AG09319 (cell line): ENCODE measurements at regions not wholly inside any gene's neighbourhood (a gene's known extent, or its start where the extent isn't known, plus 50 kb on each side); places are given as distances from the start of the nearest gene placed in this dataset.
"Not testable (repeated sequence)": the region's sequence is repeated elsewhere in the genome, so short reads cannot be mapped to it uniquely, and the experiment has no call there.

Experiments used
- DNase-seq: peaks from one replicate; pipeline ENCODE4 v3.0.0-alpha.2; 2010; ENCODE audit warnings: low read depth; ENCODE audit errors: extremely low read depth
- CTCF ChIP-seq: IDR thresholded peaks from 2 replicates; pipeline ENCODE4 v1.5.1; 2011; ENCODE audit warnings: low read depth, mild to moderate bottlenecking, inconsistent platforms, low read length, moderate library complexity

- no peak for TF ChIP-seq CTCF
- no peak for DNase-seq
These were observed 587.3 kb upstream of the ROBO1 start for GRCh38 chr3:80355144-80355543.

GRCh38 chr3:80351201-80351600 is 583.4 kb upstream of the ROBO1 start:
- no peak for TF ChIP-seq CTCF
- DNase-seq, result no peak

GRCh38 chr3:80350771-80351170 is 583.0 kb upstream of the ROBO1 start:
- TF ChIP-seq CTCF, result no peak
- no peak for DNase-seq

- TF ChIP-seq CTCF, result no peak
- no peak for DNase-seq
These were observed 570.6 kb upstream of the ROBO1 start for GRCh38 chr3:80338366-80338765.

GRCh38 chr3:80334534-80334933 is 566.7 kb upstream of the ROBO1 start:
- TF ChIP-seq CTCF, result no peak
- DNase-seq, result no peak

- no peak for DNase-seq
- no peak for TF ChIP-seq CTCF
These were observed 563.8 kb upstream of the ROBO1 start for GRCh38 chr3:80331494-80332170.

GRCh38 chr3:80314541-80314940 is 546.7 kb upstream of the ROBO1 start:
- DNase-seq, result not testable (repeated sequence)

GRCh38 chr3:80308637-80309036 is 540.8 kb upstream of the ROBO1 start:
- no peak for DNase-seq
- TF ChIP-seq CTCF, result no peak
